GM12891 (cell line): ENCODE measurements at regions not wholly inside any gene's neighbourhood (a gene's known extent, or its start where the extent isn't known, plus 50 kb on each side); places are given as distances from the start of the nearest gene placed in this dataset.

Experiments used
- PAX5 ChIP-seq: IDR thresholded peaks from 2 replicates; pipeline ENCODE4 v1.6.1; 2011; ENCODE audit warnings: low read length, moderate library complexity, mild to moderate bottlenecking; ENCODE audit not compliant: insufficient read depth, severe bottlenecking
- POLR2A ChIP-seq: IDR thresholded peaks from 2 replicates; pipeline ENCODE4 v1.6.1; 2011; ENCODE audit warnings: low read depth, low read length, control low read depth
- POLR2AphosphoS5 ChIP-seq: IDR thresholded peaks from 2 replicates; pipeline ENCODE4 v1.6.1; 2011; ENCODE audit warnings: low read depth, low read length, control low read depth
- POU2F2 ChIP-seq: IDR thresholded peaks from 2 replicates; pipeline ENCODE4 v1.6.1; 2011; ENCODE audit warnings: low read depth, mild to moderate bottlenecking, control low read depth, low read length, moderate library complexity
- TAF1 ChIP-seq: IDR thresholded peaks from 2 replicates; pipeline ENCODE4 v1.6.1; 2011; ENCODE audit warnings: low read depth, low read length, control low read depth

DNA sequence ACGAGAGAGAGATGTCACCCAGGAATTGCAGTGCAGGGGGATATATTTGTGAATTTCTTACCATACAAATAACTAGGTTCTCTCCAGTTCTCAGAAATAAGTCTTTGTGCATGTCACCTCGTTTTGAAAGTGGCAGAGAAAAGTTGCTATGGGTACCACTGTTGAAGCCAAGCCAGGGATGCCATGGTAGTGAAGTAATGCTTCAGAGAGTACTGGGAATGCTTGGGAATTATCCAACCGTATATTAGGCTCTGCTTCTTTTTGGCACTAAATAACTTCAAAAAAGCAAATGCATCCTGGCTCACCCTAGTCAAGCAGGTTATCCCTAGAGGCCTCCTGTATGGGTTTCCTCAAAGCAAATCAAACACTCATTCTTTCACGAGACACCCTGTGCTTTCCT lies 50.7 kb upstream of the DDX18 start:
- TF ChIP-seq POLR2A = no peak
- TF ChIP-seq POLR2AphosphoS5 = no peak
- no peak for TF ChIP-seq POU2F2
- no peak for TF ChIP-seq TAF1
- TF ChIP-seq PAX5 = no peak
